ENCODE measurements at regions not wholly inside any gene's neighbourhood (a gene's known extent, or its start where the extent isn't known, plus 50 kb on each side); places are given as distances from the start of the nearest gene placed in this dataset.
A peak's percentile ranks its signal among the peaks of the same experiment; 100 is the strongest.

DNA sequence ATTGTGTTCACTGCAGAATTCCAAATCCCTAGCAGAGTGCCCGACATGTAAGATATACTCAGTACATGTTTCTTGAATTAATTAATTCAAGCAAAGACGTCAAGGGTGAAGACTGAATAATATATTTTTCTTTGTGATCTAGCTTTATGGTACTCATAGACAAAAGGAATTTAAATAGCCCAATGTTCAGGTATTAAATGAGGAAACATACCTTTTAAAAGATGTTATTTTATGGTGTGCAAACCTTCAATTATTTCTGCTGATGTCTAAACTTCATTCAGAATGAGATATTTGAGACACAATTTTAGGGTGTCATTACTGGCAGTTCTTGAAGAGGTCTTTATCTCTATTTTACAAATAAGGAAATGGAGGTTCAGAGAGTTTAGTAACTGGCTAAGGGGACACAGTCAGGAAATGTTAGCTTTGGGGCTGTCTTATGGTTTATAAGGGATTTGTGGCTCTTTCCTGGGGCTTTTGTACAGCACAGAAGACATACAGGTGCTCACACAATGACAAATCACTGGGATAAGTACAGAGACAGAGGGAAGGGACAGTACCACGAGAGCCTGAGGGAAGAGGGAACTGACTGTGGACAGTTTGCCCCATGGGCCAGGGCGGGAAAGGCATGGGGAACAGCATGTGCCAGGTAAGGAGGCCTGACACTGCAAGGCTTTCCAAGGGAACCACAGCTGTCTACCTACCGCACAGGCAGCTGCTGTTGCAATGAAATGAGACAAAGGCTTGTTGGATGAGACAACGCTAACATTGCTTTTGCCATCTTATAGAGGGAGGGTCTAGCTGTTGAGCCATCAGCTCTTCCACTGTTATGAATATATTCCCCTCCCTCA lies 155.3 kb downstream of the DDX1 start:
- peaks cover 22% of the 10 kb centered on the region for H3K4me1 Mint-ChIP-seq
- H3K4me3 Mint-ChIP-seq: no peak overlapping the region
- peaks cover 5% of the 10 kb centered on the region for H3K9me3 Mint-ChIP-seq
- ChIA-PET CTCF (interaction anchor here (0.5 to 2.4 kb wide), 26 partner anchors 10 to 778 kb away, joined by 3 to 20 read pairs (median 4); partner anchors contain the start of gene MYCN), POLR2A (interaction anchor here (0.7 to 1.4 kb wide), 2 partner anchors 14 to 105 kb away, joined by 3 read pairs; no protein-coding TSS in a partner anchor)
- H3K27me3 Mint-ChIP-seq (ENCODE audit: low read depth): peaks cover 2% of the 10 kb centered on the region; the same call in 1 of the 2 replicates
- H3K27ac Mint-ChIP-seq: no peak overlapping the region; the same call in 1 of the 2 replicates
- DNase-seq (ENCODE audit: low spot score): no peak
- H3K36me3 Mint-ChIP-seq: 0 out of 2 replicates have a peak, but pooled peaks cover 3% of the 10 kb centered on the region
- ATAC-seq: no peak
- TF ChIP-seq, protein P1, sequence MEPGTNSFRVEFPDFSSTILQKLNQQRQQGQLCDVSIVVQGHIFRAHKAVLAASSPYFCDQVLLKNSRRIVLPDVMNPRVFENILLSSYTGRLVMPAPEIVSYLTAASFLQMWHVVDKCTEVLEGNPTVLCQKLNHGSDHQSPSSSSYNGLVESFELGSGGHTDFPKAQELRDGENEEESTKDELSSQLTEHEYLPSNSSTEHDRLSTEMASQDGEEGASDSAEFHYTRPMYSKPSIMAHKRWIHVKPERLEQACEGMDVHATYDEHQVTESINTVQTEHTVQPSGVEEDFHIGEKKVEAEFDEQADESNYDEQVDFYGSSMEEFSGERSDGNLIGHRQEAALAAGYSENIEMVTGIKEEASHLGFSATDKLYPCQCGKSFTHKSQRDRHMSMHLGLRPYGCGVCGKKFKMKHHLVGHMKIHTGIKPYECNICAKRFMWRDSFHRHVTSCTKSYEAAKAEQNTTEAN (CRISPR knock-in tag; IDR thresholded peaks at IDR 0.05): no peak
- TF ChIP-seq MXD4 (CRISPR knock-in tag; IDR thresholded peaks at IDR 0.05; ENCODE audit: borderline replicate concordance): no peak
- no peak for TF ChIP-seq TCF7 (CRISPR knock-in tag; IDR thresholded peaks at IDR 0.05; ENCODE audit: low read depth)
- TF ChIP-seq NFE2L1 (CRISPR knock-in tag; IDR thresholded peaks at IDR 0.05): no peak
- no peak for TF ChIP-seq NR2C2 (CRISPR knock-in tag; IDR thresholded peaks at IDR 0.05)
- no peak for TF ChIP-seq SMAD4 (CRISPR knock-in tag; IDR thresholded peaks at IDR 0.05)
- TF ChIP-seq, protein P2, sequence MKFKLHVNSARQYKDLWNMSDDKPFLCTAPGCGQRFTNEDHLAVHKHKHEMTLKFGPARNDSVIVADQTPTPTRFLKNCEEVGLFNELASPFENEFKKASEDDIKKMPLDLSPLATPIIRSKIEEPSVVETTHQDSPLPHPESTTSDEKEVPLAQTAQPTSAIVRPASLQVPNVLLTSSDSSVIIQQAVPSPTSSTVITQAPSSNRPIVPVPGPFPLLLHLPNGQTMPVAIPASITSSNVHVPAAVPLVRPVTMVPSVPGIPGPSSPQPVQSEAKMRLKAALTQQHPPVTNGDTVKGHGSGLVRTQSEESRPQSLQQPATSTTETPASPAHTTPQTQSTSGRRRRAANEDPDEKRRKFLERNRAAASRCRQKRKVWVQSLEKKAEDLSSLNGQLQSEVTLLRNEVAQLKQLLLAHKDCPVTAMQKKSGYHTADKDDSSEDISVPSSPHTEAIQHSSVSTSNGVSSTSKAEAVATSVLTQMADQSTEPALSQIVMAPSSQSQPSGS (CRISPR knock-in tag; IDR thresholded peaks at IDR 0.05; ENCODE audit: borderline replicate concordance, low read depth): no peak

DNA sequence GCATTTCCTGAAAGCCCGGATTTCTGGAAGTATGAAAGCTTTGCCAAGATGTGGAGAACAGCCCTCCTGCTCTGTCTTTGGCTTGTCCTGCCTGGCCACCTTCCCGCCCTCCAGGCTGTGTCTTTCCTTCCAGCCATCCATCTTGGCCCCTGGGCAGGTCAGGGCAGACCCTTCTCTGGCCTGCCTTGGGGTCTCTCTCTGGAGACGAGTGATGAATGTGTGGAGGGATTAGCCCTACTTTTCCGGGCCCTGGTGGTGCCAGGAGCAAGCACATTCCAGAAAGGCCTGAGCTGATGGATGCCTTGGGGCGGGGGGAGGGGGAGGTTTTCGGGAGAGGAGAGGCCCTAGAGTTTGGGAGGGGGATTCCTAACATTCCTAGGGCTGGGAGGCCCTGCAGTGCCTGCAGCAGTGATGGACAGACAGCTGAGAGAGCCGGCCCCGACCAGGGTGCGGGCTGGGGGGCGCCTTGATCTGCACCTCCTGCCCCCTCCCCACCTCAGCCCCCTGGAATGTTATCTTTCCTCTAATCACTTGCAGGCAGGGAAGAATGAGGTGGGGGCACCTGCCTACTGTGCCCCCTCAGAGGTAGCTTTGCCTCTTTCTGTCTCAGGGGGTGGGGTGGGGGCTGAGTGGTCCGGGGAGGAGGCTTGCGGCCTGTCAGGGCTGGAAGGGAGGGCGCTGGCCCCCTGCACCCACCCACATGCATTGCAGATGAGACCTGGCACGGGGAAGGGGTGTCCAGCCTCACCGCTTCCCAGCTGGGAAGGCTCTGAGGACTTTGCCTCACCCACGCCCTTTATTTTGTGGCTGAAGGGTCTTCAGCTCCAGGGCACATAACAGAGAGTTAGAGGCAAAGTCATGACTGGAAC lies 156.2 kb downstream of the DDX1 start:
- peak; percentile 85 for ATAC-seq
- H3K36me3 Mint-ChIP-seq: no peaks in the 10 kb centered on the region
- H3K4me3 Mint-ChIP-seq: no peak overlapping the region
- DNase-seq (ENCODE audit: low spot score): peak; percentile 72
- peak overlapping the region; percentile 95 for H3K27ac Mint-ChIP-seq
- peaks cover 2% of the 10 kb centered on the region; the same call in 1 of the 2 replicates for H3K27me3 Mint-ChIP-seq (ENCODE audit: low read depth)
- ChIA-PET CTCF (interaction anchor here (0.5 to 2.4 kb wide), 42 partner anchors 8 to 1239 kb away, joined by 3 to 20 read pairs (median 4); partner anchors contain the start of gene MYCN), POLR2A (interaction anchor here (0.7 to 1.4 kb wide), 2 partner anchors 13 to 106 kb away, joined by 3 read pairs; no protein-coding TSS in a partner anchor)
- no peaks in the 10 kb centered on the region for H3K9me3 Mint-ChIP-seq
- peaks cover 22% of the 10 kb centered on the region for H3K4me1 Mint-ChIP-seq
- TF ChIP-seq NR3C1 (CRISPR knock-in tag; conservative IDR thresholded peaks at IDR 0.05; ENCODE audit: low read depth): no peak
- TF ChIP-seq TEAD4 (CRISPR knock-in tag; IDR thresholded peaks at IDR 0.05): peak; percentile 50; the same call in 1 of the 2 replicates
- no peak for TF ChIP-seq ZNF121 (CRISPR knock-in tag; IDR thresholded peaks at IDR 0.05)
- peak; percentile 73; the same call in 1 of the 2 replicates for TF ChIP-seq TEAD1 (CRISPR knock-in tag; IDR thresholded peaks at IDR 0.05)

DNA sequence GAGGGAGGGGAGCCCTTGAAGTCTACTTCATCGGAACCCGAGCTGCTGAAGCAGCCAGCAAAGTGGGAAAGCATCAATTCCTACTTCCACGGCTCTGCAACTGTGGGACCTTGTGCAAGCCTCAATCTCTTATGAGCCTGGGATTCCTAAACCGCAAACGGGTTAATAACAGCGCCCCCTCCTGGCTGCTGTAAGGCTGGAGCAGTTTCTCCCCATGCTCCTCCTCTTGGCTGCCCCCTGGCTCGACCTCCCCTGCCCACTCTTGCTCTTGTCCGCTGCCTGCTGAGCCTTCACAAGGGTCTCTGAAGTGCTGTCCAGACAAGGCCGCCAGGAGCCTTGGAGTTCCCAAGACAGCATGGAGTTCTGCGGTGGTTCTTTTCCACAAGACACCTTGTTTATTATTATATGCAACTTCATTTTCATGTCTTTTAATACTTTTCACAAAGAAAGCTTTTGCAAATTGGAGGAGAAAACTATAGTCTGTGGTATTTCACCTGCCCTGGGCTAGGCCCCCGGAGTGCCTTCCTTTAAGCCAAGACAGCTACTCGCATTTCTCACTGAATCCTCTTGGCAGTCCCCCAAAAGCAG lies 157.2 kb downstream of the DDX1 start:
- Mint-ChIP-seq H3K4me1 (peaks cover 22% of the 10 kb centered on the region), H3K27ac (no peak overlapping the region), H3K36me3 (no peaks in the 10 kb centered on the region), H3K27me3 (ENCODE audit: low read depth) (peaks cover 2% of the 10 kb centered on the region; the same call in 1 of the 2 replicates), H3K4me3 (no peak overlapping the region), H3K9me3 (no peaks in the 10 kb centered on the region)
- peak; percentile 66 for ATAC-seq
- DNase-seq (ENCODE audit: low spot score): peak; percentile 86
- ChIA-PET POLR2A (interaction anchor here (1.4 kb wide), 1 partner anchor 107 kb away, joined by 3 read pairs; no protein-coding TSS in a partner anchor), CTCF (interaction anchor here (0.7 to 2.4 kb wide), 23 partner anchors 9 to 1179 kb away, joined by 3 to 20 read pairs (median 4); partner anchors contain the start of gene MYCN)
- TF ChIP-seq CBFB (CRISPR knock-in tag; IDR thresholded peaks at IDR 0.05; ENCODE audit: low read depth) (0 out of 2 replicates have a peak, but pooled peaks have one; percentile 36), SP1 (CRISPR knock-in tag; conservative IDR thresholded peaks at IDR 0.05) (no peak), TEAD1 (CRISPR knock-in tag; IDR thresholded peaks at IDR 0.05) (0 out of 2 replicates have a peak, but pooled peaks have one; percentile 31), TEAD4 (CRISPR knock-in tag; IDR thresholded peaks at IDR 0.05) (no peak), NFATC4 (CRISPR knock-in tag; IDR thresholded peaks at IDR 0.05) (no peak), FOXP1 (CRISPR knock-in tag; IDR thresholded peaks at IDR 0.05; ENCODE audit: borderline replicate concordance) (no peak), ZBTB21 (CRISPR knock-in tag; IDR thresholded peaks at IDR 0.05; ENCODE audit: borderline replicate concordance) (0 out of 2 replicates have a peak, but pooled peaks have one; percentile 43), RORB (CRISPR knock-in tag; IDR thresholded peaks at IDR 0.05) (no peak), IRF2 (CRISPR knock-in tag; IDR thresholded peaks at IDR 0.05; ENCODE audit: borderline replicate concordance, low read depth) (no peak)
- TF ChIP-seq, protein P3, sequence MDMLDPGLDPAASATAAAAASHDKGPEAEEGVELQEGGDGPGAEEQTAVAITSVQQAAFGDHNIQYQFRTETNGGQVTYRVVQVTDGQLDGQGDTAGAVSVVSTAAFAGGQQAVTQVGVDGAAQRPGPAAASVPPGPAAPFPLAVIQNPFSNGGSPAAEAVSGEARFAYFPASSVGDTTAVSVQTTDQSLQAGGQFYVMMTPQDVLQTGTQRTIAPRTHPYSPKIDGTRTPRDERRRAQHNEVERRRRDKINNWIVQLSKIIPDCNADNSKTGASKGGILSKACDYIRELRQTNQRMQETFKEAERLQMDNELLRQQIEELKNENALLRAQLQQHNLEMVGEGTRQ (CRISPR knock-in tag; IDR thresholded peaks at IDR 0.05): no peak
- TF ChIP-seq, protein P4, sequence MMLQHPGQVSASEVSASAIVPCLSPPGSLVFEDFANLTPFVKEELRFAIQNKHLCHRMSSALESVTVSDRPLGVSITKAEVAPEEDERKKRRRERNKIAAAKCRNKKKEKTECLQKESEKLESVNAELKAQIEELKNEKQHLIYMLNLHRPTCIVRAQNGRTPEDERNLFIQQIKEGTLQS (CRISPR knock-in tag; conservative IDR thresholded peaks at IDR 0.05): no peak
- TF ChIP-seq, protein P5, sequence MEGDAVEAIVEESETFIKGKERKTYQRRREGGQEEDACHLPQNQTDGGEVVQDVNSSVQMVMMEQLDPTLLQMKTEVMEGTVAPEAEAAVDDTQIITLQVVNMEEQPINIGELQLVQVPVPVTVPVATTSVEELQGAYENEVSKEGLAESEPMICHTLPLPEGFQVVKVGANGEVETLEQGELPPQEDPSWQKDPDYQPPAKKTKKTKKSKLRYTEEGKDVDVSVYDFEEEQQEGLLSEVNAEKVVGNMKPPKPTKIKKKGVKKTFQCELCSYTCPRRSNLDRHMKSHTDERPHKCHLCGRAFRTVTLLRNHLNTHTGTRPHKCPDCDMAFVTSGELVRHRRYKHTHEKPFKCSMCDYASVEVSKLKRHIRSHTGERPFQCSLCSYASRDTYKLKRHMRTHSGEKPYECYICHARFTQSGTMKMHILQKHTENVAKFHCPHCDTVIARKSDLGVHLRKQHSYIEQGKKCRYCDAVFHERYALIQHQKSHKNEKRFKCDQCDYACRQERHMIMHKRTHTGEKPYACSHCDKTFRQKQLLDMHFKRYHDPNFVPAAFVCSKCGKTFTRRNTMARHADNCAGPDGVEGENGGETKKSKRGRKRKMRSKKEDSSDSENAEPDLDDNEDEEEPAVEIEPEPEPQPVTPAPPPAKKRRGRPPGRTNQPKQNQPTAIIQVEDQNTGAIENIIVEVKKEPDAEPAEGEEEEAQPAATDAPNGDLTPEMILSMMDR (IDR thresholded peaks at IDR 0.05): peak; percentile 94
